DMS 273 (cell line): ENCODE measurements at regions not wholly inside any gene's neighbourhood (a gene's known extent, or its start where the extent isn't known, plus 50 kb on each side); places are given as distances from the start of the nearest gene placed in this dataset.
"Not testable (repeated sequence)": the region's sequence is repeated elsewhere in the genome, so short reads cannot be mapped to it uniquely, and the experiment has no call there.

Experiments used
- DNase-seq: peaks from one replicate; lab custom pipeline; 2025; ENCODE audit not compliant: unreplicated experiment; lab: John Stamatoyannopoulos, UW

DNA sequence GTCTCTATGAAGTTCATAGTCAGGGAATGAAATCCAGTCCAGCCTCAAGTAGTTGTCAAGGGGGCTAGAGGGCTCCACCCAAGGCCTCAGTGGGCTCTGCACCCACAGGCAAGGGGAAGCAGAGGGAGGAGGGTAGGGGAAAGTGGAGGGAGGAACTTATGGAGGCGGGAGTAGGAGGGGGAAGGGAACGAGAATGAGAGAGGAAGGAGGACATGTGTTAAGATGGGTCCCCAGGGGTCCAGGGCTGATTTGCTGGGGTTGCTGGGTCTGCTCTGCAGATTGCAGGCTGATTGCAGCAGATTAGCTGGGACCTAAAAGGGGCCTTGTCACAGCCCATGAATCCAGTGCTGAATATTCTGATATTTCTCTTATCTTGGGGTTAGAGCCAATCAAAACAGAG is 166.9 kb upstream of the IL12B start:
- DNase-seq = no peak

DNA sequence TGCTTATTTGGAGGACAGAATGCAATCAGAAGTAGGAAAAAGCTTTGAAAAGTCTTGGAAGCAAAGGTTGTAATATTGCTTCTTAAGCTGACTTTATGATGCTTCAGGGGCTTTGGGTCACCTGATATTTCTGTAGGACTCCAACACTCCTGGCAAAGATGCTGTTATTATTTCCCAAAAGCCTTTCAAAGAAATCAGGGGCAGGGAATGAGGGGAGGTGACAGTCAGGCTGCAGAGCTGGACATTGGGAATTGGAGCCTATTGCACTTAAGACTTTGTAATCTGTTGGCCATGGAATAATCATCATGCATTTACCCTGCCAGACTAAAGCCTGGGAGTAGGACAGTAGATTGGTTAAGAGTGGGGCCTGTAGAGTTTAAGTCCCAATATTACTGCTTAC is 168.3 kb upstream of the IL12B start:
- DNase-seq = no peak

GRCh38 chr5:159502116-159502515 is 171.8 kb upstream of the IL12B start:
- DNase-seq = not testable (repeated sequence)

DNA sequence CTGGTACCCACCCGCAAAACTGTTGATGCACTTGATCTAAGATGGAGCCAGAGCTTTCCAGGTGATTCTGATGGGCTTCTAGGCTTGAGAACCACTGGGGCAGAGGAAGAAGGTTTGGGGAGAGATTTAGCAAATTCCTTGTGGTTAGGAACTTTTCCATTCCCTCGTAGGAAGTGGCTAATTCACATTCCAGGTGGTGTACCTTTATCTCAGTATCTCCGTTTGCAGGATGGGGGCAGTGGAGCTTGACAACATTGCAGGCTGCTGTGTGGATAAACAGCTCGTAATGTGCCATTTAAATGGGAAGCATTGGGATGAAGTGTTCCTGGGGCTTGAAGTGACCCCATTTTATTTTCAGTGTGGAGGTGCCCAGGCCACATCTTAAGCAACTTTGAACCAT is 172.9 kb upstream of the IL12B start:
- no peak for DNase-seq

- no peak for DNase-seq
Observed at GRCh38 chr5:159504106-159504856, 174.0 kb upstream of the IL12B start.

- DNase-seq = no peak
Observed at GRCh38 chr5:159504857-159505304, 174.6 kb upstream of the IL12B start.

DNA sequence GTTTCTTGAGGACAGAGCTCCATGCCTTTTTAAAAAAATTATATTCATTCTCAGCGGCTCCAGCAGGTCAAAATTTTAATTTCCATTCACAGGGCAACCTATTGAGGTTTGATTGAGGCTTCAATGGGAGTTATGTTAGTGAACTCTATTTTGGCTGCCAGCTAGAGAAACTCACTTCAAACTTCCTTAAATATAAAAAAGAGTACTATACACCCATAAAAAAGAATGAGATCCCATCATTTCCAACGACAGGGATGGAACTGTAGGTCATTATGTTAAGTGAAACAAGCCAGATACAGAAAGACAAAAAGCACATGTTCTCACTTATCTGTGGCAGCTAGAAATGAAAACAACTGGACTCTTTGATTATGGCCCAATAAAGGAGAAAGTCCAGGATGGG is 176.8 kb upstream of the IL12B start:
- DNase-seq = no peak

DNA sequence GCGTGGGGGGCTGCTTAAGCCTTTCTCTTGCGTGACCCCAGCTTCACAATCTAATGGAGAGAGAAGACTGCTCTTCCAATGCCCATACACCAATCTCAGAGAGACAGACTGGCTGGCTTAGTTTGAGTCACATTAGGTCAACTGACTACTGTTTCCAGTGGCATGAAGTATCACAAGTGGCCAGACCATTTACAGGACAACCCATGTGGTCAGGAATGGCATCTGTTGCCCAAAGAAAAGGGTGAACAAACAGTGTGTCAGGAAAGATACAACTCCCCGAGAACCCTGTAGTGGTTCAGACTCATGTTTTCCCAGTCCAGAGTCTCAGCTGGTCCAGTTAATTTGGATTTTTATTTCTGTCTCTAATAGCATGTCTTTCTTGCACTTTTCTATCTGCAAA is 177.4 kb upstream of the IL12B start:
- DNase-seq = no peak

DNA sequence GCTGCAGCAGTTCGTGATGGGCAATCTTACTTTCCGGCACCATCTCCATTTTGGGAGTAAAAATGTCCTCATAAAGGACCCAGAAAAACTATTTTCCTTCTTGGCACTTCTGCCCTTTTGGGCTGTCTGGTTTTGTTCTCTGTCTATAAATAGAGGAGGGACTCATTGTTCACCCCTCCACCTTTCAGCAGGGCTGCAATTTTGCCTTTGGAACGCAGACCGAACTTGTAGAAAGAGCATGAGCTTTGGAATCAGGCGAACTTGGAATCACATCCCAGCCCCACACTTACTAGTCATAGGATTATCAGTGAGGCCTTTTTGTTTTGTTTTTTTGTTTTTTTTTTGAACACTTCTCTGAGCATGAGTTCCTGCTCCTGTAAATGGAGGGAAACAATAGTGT is 178.1 kb upstream of the IL12B start:
- no peak for DNase-seq

GRCh38 chr5:159509002-159509660 is 178.8 kb upstream of the IL12B start:
- no peak for DNase-seq

GRCh38 chr5:159510282-159510681 is 180.0 kb upstream of the IL12B start:
- DNase-seq = peak; percentile 63

GRCh38 chr5:159511570-159511969 is 181.3 kb upstream of the IL12B start:
- DNase-seq = no peak

DNA sequence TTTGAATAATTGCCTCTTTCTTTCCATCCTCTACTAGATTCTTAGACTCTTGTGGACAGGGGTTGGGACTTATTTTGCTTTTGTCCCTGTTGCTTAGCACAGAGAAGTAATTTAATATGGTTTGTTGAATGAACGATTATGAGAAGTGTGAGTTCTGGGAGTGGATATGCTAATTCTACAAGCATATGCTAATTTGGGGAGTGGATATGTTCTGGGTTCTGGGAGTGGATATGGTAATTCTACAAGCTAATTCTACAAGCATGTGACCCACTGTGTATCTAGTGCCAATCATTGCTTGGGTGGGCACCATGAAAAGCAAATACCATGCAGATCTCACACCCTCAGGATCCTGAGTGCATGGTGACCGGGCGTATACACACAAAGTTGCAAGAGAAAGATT is 181.8 kb upstream of the IL12B start:
- no peak for DNase-seq

GRCh38 chr5:159514229-159514810 is 184.0 kb upstream of the IL12B start:
- no peak for DNase-seq

- DNase-seq = no peak
Observed at GRCh38 chr5:159515197-159515596, 184.9 kb upstream of the IL12B start.

DNA sequence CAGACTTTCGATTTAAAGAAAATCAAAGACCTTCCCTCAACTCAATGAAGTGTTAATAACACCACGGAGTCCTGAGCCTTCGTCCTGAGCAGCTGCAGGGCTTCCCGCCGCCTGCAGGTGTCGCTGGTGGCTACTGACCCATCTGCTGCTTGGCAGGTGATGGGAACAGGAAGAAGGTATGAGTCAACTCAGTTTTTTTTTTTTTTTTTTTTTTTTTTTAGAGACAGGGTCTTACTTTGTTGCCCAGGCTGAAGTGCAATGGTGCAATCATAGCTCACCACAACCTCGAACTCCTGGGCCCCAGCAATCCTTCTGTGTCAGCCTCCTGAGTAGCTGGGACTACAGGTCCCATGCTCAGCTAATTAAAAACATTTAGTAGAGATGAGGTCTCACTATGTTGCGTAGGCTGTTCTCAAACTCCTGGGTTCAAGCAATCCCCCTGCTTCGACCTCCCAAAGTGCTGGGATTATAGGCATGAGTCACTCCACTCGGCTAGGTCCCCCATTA is 185.7 kb upstream of the IL12B start:
- DNase-seq = peak; percentile 84

GRCh38 chr5:159518371-159518770 is 188.1 kb upstream of the IL12B start:
- DNase-seq = no peak

DNA sequence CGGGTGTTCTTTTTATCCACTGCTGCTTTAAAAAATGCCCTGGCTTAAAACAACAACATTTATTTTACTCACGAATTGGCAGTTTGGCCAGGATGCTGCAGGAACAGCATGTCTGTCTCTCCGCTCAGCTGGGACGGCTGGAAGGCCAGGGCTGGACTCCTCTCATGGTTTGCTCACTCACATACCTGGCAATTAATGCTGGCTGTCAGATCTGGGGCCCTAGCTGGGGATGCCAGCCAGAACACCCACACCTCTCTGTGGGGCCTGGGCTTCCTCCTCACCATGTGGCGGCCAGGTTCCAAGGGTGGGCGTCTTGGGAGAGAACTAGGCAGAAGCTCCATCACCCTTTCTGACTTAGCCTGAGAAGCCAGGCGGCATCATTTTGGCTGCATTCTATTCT is 189.1 kb upstream of the IL12B start:
- no peak for DNase-seq

DNA sequence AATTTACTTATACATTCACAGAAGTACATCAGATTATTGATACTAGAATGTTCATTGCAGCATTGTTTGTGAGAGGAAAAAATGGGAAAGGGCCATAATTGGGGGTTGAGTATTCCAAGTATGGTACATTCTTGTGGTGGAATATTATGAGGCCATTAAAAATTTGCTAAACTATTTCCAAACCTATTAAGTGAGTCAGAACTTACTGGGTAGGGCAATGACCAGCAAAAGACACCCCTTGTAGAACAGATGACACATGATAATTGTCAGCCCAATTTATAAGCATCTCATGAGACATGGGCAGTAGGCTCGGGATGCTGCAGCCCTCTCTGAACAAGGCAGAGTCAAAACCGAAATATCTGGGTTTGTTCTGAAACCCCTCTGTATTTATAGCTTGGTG is 192.6 kb upstream of the IL12B start:
- no peak for DNase-seq

DNA sequence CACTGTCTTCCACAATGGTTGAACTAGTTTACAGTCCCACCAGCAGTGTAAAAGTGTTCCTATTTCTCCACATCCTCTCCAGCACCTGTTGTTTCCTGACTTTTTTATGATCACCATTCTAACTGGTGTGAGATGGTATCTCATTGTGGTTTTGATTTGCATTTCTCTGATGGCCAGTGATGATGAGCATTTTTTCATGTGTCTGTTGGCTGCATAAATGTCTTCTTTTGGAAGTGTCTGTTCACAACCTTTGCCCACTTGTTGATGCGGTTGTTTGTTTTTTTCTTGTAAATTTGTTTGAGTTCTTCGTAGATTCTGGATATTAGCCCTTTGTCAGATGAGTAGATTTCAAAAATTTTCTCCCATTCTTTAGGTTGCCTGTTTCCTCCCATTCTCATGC is 194.0 kb upstream of the IL12B start:
- not testable (repeated sequence) for DNase-seq

- peak; percentile 34 for DNase-seq
Observed at GRCh38 chr5:159525117-159525516, 194.8 kb upstream of the IL12B start.
